Muscle layer of duodenum (tissue), 2 donors: ENCODE measurements at regions not wholly inside any gene's neighbourhood (a gene's known extent, or its start where the extent isn't known, plus 50 kb on each side); places are given as distances from the start of the nearest gene placed in this dataset.
"Not testable (repeated sequence)": the region's sequence is repeated elsewhere in the genome, so short reads cannot be mapped to it uniquely, and the experiment has no call there.

ENCODE experiments used
- H3K27ac ChIP-seq: one replicate; pipeline ENCODE4 v1.7.0; 2013; ENCODE audit warnings: mild to moderate bottlenecking, low read length
- H3K27me3 ChIP-seq: one replicate; pipeline ENCODE4 v1.7.0; 2013; ENCODE audit warnings: low read depth, mild to moderate bottlenecking, control low read depth, low read length
- H3K36me3 ChIP-seq, 2 donors: one replicate each; pipeline ENCODE4 v1.7.0; 2013; ENCODE audit warnings: low read length in 2 of 2, control low read depth in 1 of 2, mild to moderate bottlenecking in 1 of 2; ENCODE audit not compliant: insufficient read depth in 2 of 2, control insufficient read depth in 1 of 2
- H3K4me1 ChIP-seq, 2 donors: one replicate each; pipeline ENCODE4 v1.7.0; 2013; ENCODE audit warnings: low read length in 2 of 2, mild to moderate bottlenecking in 2 of 2, control low read depth in 1 of 2, moderate library complexity in 1 of 2; ENCODE audit not compliant: insufficient read depth in 2 of 2, control insufficient read depth in 1 of 2
- H3K4me3 ChIP-seq, 2 donors: one replicate each; pipeline ENCODE4 v1.7.0; 2013; ENCODE audit warnings: low read length in 2 of 2, low read depth in 1 of 2, mild to moderate bottlenecking in 1 of 2
- H3K9me3 ChIP-seq, 2 donors: one replicate each; pipeline ENCODE4 v1.7.0; 2013; ENCODE audit warnings: low read length in 2 of 2, control low read depth in 1 of 2, mild to moderate bottlenecking in 1 of 2; ENCODE audit not compliant: control insufficient read depth in 1 of 2
- donor health status: healthy.

- Histone ChIP-seq H3K4me3 (no peak overlapping the region), H3K9me3 (no peaks in the 10 kb centered on the region), H3K27me3 (no peaks in the 10 kb centered on the region), H3K4me1 (no peaks in the 10 kb centered on the region), H3K27ac (no peak overlapping the region), H3K36me3 (no peaks in the 10 kb centered on the region)
Measured at GRCh38 chr1:208737161-208737560, 493.0 kb upstream of the PLXNA2 start.

DNA sequence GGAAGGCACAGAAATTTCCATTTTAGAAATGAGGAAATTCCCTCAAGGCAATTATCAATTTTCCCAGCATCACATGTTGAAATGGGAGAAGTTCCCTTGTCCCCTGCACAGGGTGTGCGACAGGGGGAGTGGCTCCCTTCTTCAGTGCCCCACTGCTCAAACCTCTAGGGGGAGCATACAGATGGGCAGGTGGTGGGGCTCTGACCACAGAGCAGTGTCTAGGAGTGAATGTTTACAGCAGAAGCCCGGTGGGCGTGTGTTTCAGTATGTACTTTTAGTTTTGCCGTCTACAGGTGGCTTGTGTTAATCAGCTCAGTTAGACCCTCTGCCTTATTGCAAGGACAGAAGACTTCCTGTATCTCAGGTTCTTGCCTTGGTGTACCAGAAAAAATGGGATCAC lies 493.7 kb upstream of the PLXNA2 start:
- Histone ChIP-seq H3K27me3 (no peaks in the 10 kb centered on the region), H3K27ac (no peak overlapping the region), H3K4me1 (no peaks in the 10 kb centered on the region), H3K9me3 (no peaks in the 10 kb centered on the region), H3K4me3 (no peak overlapping the region), H3K36me3 (no peaks in the 10 kb centered on the region)

DNA sequence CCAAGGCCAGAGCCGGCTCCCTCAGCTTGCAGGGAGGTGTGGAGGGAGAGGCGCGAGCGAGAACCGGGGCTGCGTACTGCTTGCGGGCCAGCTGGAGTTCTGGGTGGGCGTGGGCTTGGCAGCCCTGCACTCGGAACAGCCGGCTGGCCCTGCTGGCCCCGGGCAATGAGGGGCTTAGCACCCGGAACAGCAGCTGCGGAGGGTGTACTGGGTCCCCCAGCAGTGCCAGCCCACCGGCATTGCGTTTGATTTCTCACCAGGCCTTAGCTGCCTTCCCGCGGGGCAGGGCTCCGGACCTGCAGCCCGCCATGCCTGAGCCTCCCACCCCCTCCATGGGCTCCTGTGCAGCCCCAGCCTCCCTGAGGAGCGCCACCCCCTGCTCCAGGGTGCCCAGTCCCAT lies 495.5 kb upstream of the PLXNA2 start:
- H3K27me3 ChIP-seq, H3K36me3 ChIP-seq, H3K4me1 ChIP-seq, H3K27ac ChIP-seq, H3K4me3 ChIP-seq, H3K9me3 ChIP-seq: not testable (repeated sequence)

- H3K9me3 ChIP-seq = no peaks in the 10 kb centered on the region
Measured at GRCh38 chr1:208741296-208741695, 497.1 kb upstream of the PLXNA2 start.

DNA sequence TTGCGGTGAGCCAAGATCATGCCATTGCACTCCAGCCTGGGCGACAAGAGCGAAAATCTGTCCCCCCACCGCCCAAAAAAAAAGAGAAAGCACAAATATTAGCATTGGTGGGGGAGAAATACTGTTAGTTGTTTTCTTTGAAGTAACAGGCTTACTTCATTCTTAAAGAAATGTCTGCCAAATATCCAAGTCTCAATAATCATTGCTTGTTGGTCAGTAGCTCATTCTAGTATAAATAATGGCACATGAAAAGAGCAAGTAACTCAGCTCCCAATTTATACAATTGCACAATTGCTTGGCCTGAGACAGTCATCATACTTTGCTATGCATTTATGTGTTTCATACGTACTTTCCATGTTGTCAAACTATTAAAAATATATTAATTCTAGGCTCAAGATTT lies 499.2 kb upstream of the PLXNA2 start:
- Histone ChIP-seq H3K4me1 (no peaks in the 10 kb centered on the region), H3K9me3 (no peaks in the 10 kb centered on the region), H3K36me3 (no peaks in the 10 kb centered on the region), H3K27ac (no peak overlapping the region), H3K27me3 (no peaks in the 10 kb centered on the region), H3K4me3 (no peak overlapping the region)

More at GRCh38 chr1:208741296-208741695, 497.1 kb upstream of the PLXNA2 start:
- no peaks in the 10 kb centered on the region for H3K4me1 ChIP-seq
- no peaks in the 10 kb centered on the region for H3K36me3 ChIP-seq
- H3K27me3 ChIP-seq = no peaks in the 10 kb centered on the region
- no peak overlapping the region for H3K27ac ChIP-seq
- H3K4me3 ChIP-seq = no peak overlapping the region

DNA sequence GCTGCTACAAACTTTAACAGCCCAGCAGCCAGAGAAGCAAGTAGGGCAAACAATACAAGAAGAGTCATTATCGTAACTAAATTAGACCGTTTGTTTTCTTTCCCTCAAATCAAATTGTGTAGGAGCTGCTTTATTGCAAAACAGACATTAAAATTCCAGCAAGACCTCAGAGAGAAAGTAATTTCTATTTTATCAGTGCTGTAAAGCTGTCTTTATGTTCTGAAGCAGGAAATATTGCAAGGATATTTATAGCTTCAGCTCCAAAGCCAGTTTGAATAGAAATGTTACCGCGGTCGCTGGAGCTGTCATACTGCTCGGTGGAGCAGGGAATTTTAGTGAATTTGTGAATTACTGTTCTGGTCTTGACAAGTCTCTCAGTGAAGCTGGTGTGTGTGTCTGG lies 503.8 kb upstream of the PLXNA2 start:
- no peak overlapping the region for H3K27ac ChIP-seq
- no peaks in the 10 kb centered on the region for H3K27me3 ChIP-seq
- H3K4me3 ChIP-seq = no peak overlapping the region
- no peaks in the 10 kb centered on the region for H3K4me1 ChIP-seq
- no peaks in the 10 kb centered on the region for H3K9me3 ChIP-seq
- no peaks in the 10 kb centered on the region for H3K36me3 ChIP-seq

DNA sequence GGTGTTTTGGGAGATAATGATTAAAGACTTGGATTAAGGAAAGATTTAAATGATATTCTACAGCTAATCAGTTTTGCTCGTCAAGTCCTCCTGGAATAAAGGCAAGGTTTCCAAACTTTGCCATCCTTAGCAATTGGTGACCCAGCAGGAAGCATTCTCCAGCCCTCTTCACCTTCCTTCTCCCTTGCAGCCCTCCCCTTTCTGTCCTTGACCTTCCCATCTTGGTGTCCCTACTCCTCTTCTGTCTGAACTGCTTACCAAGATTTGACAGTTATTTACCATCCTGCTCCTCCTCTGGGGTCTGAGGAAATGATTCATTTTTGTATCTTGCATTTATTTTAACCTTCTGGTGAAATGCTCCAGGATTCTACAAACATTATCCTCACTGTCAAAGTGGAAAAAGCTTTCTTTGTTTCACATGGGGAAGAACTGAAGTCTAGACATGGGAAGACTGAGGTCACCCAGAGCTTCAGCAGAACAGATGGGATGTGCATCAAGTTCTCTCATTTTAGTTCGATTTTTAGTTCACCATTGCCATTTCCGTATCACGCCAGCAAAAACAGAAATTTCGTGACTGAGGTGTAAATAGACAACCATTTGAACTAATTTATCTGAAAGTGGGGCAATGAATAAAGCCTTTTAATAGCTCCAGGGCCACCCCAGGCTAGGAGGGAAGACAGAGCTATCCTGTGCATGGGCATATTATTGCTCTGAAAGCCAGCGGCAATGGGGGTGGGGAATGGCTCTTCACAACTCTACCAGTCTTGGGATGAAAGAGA lies 504.4 kb upstream of the PLXNA2 start:
- Histone ChIP-seq H3K27ac (no peak overlapping the region), H3K9me3 (no peaks in the 10 kb centered on the region), H3K36me3 (no peaks in the 10 kb centered on the region), H3K4me1 (no peaks in the 10 kb centered on the region), H3K4me3 (no peak overlapping the region), H3K27me3 (no peaks in the 10 kb centered on the region)

DNA sequence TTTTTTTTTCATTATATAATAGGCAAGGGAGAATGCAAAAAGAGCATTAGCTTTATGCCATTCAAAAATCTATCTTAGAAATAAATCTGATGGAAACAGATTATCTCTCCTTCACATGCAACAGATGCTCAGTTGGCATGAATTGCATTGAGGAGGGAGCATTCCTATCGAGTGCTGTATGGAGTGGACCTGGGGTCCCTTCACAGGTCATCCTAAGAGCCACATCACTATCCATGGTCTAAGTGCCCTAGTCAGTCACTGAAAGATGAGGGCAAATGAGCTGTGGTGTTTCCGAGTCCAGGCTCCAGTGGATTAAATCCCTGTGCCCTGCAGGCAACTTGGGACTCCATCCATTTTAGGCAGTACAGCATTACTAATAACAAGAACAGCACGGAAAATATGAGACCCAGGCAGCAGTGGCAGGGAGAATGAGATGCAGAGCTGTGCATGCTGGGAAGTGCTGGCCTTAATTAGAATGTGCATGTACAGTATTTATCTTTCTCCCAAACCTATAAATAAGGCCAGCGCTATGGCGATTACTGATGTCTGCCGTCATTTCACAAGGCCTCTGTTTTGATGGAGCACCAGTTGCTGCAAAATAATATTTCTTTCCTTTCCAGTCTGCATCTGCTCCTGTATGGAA lies 512.3 kb upstream of the PLXNA2 start:
- H3K27ac ChIP-seq = no peak overlapping the region
- no peaks in the 10 kb centered on the region for H3K27me3 ChIP-seq
- H3K4me3 ChIP-seq = no peak overlapping the region
- H3K36me3 ChIP-seq = no peaks in the 10 kb centered on the region
- H3K9me3 ChIP-seq = no peaks in the 10 kb centered on the region
- H3K4me1 ChIP-seq = peaks cover 0 to 5% of the 10 kb centered on the region in 2 donors

DNA sequence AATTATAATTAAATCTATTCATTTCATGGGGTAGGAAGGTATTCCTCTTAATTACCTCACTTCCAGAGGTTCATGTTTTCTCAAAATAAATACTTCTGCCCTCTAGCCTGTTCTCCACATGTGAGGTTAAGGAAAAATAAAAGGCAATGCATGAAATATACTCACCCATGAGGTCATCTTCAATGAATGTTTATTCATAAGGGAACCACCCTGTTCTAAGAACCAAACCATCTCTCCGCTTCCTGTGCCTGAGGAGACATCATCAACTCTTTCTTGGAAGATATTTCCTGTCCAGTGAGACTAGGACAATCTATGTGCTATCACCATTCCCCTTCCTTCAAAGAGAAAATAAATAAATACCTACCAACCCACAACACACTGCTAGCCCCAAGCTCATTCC lies 513.7 kb upstream of the PLXNA2 start:
- H3K36me3 ChIP-seq = no peaks in the 10 kb centered on the region
- peaks cover 0 to 5% of the 10 kb centered on the region in 2 donors for H3K4me1 ChIP-seq
- no peak overlapping the region for H3K4me3 ChIP-seq
- no peak overlapping the region for H3K27ac ChIP-seq
- no peaks in the 10 kb centered on the region for H3K9me3 ChIP-seq
- H3K27me3 ChIP-seq = no peaks in the 10 kb centered on the region

DNA sequence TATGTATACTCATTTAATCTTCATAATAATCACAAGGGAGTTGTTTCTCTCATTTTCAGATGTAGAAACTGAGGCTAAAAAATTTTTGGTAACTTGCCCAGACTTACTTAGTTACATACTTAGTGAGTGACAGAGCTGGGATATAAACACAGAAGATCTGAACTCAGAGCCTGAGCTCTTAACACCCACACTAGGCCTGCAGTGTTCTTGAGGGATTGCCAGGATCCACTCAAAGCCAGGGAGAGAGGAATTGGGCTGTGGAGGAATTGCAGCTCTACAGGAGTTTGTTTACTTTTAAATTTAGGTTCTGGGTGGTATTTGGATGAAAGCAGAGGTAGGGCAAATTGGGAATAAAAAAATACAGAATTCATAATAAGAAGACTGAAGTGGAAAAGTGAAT lies 515.1 kb upstream of the PLXNA2 start:
- H3K4me1 ChIP-seq = peaks cover 0 to 5% of the 10 kb centered on the region in 2 donors
- H3K27me3 ChIP-seq = no peaks in the 10 kb centered on the region
- H3K4me3 ChIP-seq = no peak overlapping the region
- no peaks in the 10 kb centered on the region for H3K9me3 ChIP-seq
- no peaks in the 10 kb centered on the region for H3K36me3 ChIP-seq
- H3K27ac ChIP-seq = no peak overlapping the region

GRCh38 chr1:208763971-208764370 lies 519.8 kb upstream of the PLXNA2 start:
- Histone ChIP-seq H3K9me3 (no peaks in the 10 kb centered on the region), H3K4me1 (peaks cover 0 to 5% of the 10 kb centered on the region in 2 donors)

GRCh38 chr1:208766832-208767231 lies 522.6 kb upstream of the PLXNA2 start:
- Histone ChIP-seq H3K9me3 (no peaks in the 10 kb centered on the region), H3K4me1 (no peaks in the 10 kb centered on the region), H3K27ac (no peak overlapping the region), H3K27me3 (no peaks in the 10 kb centered on the region), H3K4me3 (no peak overlapping the region), H3K36me3 (no peaks in the 10 kb centered on the region)

More at GRCh38 chr1:208763971-208764370, 519.8 kb upstream of the PLXNA2 start:
- H3K4me3 ChIP-seq = no peak overlapping the region
- no peaks in the 10 kb centered on the region for H3K27me3 ChIP-seq
- no peak overlapping the region for H3K27ac ChIP-seq
- H3K36me3 ChIP-seq = no peaks in the 10 kb centered on the region
